ENCODE measurements at regions not wholly inside any gene's neighbourhood (a gene's known extent, or its start where the extent isn't known, plus 50 kb on each side); places are given as distances from the start of the nearest gene placed in this dataset.

GRCh38 chr4:145307763-145308430 is 127.5 kb upstream of the OTUD4 start:
- no peaks in the 10 kb centered on the region for H3K9me3 ChIP-seq
- TF ChIP-seq, protein P1, sequence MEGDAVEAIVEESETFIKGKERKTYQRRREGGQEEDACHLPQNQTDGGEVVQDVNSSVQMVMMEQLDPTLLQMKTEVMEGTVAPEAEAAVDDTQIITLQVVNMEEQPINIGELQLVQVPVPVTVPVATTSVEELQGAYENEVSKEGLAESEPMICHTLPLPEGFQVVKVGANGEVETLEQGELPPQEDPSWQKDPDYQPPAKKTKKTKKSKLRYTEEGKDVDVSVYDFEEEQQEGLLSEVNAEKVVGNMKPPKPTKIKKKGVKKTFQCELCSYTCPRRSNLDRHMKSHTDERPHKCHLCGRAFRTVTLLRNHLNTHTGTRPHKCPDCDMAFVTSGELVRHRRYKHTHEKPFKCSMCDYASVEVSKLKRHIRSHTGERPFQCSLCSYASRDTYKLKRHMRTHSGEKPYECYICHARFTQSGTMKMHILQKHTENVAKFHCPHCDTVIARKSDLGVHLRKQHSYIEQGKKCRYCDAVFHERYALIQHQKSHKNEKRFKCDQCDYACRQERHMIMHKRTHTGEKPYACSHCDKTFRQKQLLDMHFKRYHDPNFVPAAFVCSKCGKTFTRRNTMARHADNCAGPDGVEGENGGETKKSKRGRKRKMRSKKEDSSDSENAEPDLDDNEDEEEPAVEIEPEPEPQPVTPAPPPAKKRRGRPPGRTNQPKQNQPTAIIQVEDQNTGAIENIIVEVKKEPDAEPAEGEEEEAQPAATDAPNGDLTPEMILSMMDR (IDR thresholded peaks at IDR 0.05): no peak
- TF ChIP-seq POLR2A (IDR thresholded peaks at IDR 0.05): no peak
- no peak for TF ChIP-seq EP300 (IDR thresholded peaks at IDR 0.05)
- H3K4me1 ChIP-seq (ENCODE audit: insufficient read depth): no peaks in the 10 kb centered on the region
- intact Hi-C loops (cut with DNase I): no loop called here
- 66 to 74% (median 66%) methylated on average over 4 of the region's 4 CpGs for WGBS, 3 donors
- no peak for DNase-seq
- no peak overlapping the region for H3K27ac ChIP-seq
- H3K27me3 ChIP-seq: no peaks in the 10 kb centered on the region
- no peak overlapping the region for H3K4me3 ChIP-seq
- H3K36me3 ChIP-seq: no peaks in the 10 kb centered on the region

DNA sequence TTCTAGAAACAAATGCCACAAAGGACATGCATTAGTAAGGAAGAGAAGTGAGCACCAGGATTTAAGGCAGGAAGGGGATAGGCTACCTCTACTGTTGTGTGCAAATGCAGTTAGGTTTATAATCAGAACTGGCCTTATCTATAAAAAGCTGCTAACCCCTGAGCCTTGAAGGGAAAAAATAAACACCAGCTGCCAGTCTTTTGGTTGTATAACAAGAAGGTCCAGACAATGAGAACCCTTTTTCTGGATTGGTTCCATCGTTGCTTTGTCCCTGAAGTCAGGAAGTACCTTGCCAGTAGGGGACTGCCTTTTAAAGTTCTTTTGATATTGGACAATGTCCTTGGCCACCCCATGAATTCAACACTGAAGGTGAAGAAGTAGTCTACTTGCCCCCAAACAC is 126.7 kb upstream of the OTUD4 start:
- no peaks in the 10 kb centered on the region for H3K36me3 ChIP-seq
- no peak for TF ChIP-seq EP300 (IDR thresholded peaks at IDR 0.05)
- no peak for TF ChIP-seq POLR2A (IDR thresholded peaks at IDR 0.05)
- TF ChIP-seq, protein P1 (IDR thresholded peaks at IDR 0.05): no peak
- 62 to 76% (median 67%) methylated on average over 1 of the region's 1 CpG for WGBS, 3 donors
- H3K27ac ChIP-seq: no peak overlapping the region
- H3K4me3 ChIP-seq: no peak overlapping the region
- DNase-seq: no peak
- no peaks in the 10 kb centered on the region for H3K4me1 ChIP-seq (ENCODE audit: insufficient read depth)
- no peaks in the 10 kb centered on the region for H3K9me3 ChIP-seq
- no peaks in the 10 kb centered on the region for H3K27me3 ChIP-seq
- intact Hi-C loops (cut with DNase I): no loop called here

DNA sequence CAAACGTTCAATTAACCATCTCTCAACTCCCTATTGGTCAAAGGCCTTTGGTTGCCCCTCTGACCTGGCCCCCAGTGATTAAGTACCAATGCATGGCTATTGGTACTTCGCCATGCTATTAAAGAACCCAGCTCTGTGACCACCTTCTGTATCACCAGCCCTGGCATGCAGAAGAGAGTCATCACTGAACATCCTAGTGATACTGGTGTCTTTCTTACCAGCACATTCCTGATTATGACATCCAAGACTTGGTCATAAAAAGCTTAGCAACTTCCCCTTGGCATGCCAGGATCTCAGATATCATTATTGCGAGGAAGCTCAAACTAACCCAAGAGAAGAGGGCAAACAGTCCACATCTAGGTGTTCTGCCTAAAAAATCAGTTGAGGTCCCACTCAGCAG is 122.3 kb upstream of the OTUD4 start:
- H3K36me3 ChIP-seq: no peaks in the 10 kb centered on the region
- H3K9me3 ChIP-seq: no peaks in the 10 kb centered on the region
- H3K27ac ChIP-seq: no peak overlapping the region
- 72 to 87% (median 79%) methylated on average over 3 of the region's 3 CpGs for WGBS, 3 donors
- no peaks in the 10 kb centered on the region for H3K4me1 ChIP-seq (ENCODE audit: insufficient read depth)
- H3K27me3 ChIP-seq: no peaks in the 10 kb centered on the region
- DNase-seq: no peak
- no peak overlapping the region for H3K4me3 ChIP-seq
- TF ChIP-seq POLR2A (IDR thresholded peaks at IDR 0.05) (no peak), EP300 (IDR thresholded peaks at IDR 0.05) (no peak)
- TF ChIP-seq, protein P1 (IDR thresholded peaks at IDR 0.05): no peak
- intact Hi-C loops (cut with DNase I): no loop called here

- Histone ChIP-seq H3K4me1 (ENCODE audit: insufficient read depth) (no peaks in the 10 kb centered on the region), H3K9me3 (no peaks in the 10 kb centered on the region), H3K4me3 (no peak overlapping the region), H3K27me3 (no peaks in the 10 kb centered on the region), H3K27ac (no peak overlapping the region), H3K36me3 (no peaks in the 10 kb centered on the region)
- DNase-seq: no peak
- TF ChIP-seq POLR2A (IDR thresholded peaks at IDR 0.05) (no peak), EP300 (IDR thresholded peaks at IDR 0.05) (no peak)
- TF ChIP-seq, protein P1 (IDR thresholded peaks at IDR 0.05): no peak
- intact Hi-C loops (cut with DNase I): no loop called here
- 96 to 99% (median 97%) methylated on average over 4 of the region's 4 CpGs for WGBS, 3 donors
These were observed 121.1 kb upstream of the OTUD4 start for GRCh38 chr4:145301386-145302080.

Measured in ovary (tissue), 7 donors.